Right atrium auricular region (tissue), 2 donors: ENCODE measurements at regions not wholly inside any gene's neighbourhood (a gene's known extent, or its start where the extent isn't known, plus 50 kb on each side); places are given as distances from the start of the nearest gene placed in this dataset.

Experiments used
- DNase-seq: peaks from one replicate; pipeline ENCODE4 v3.0.0-alpha.2; 2019; ENCODE audit warnings: low spot score
- H3K27ac ChIP-seq, 2 donors: fragments of 200-600 bp; sonication (generic); 1 replicate in 1 of 2; 2 replicates in 1 of 2; pipeline ENCODE4 v1.5.1; 2016 to 2019
- H3K27me3 ChIP-seq, 2 donors: fragments of 200-600 bp; sonication (generic); one replicate each; pipeline versions ENCODE4 v1.5.1 to v1.6.0; 2017 to 2019
- H3K36me3 ChIP-seq: fragments of 200-600 bp; sonication (generic); one replicate; pipeline ENCODE4 v1.5.1; 2016
- H3K4me1 ChIP-seq, 2 donors: fragments of 200-600 bp; sonication (generic); one replicate each; pipeline versions ENCODE4 v1.5.1 to v1.6.0; 2017 to 2019
- H3K4me3 ChIP-seq, 2 donors: fragments of 200-600 bp; sonication (generic); 1 replicate in 1 of 2; 2 replicates in 1 of 2; pipeline ENCODE4 v1.5.1; 2017 to 2019; ENCODE audit warnings: mild to moderate bottlenecking in 1 of 2, moderate library complexity in 1 of 2
- H3K9me3 ChIP-seq, 2 donors: fragments of 200-600 bp; sonication (generic); one replicate each; pipeline ENCODE4 v1.5.1; 2019
- TF ChIP-seq, protein P1 (sequence below), 2 donors: fragments of 200-600 bp; sonication (generic); IDR thresholded peaks; one replicate each; pipeline ENCODE4 v1.5.1; 2019; ENCODE audit warnings: antibody characterized with exemption in 2 of 2

DNA sequence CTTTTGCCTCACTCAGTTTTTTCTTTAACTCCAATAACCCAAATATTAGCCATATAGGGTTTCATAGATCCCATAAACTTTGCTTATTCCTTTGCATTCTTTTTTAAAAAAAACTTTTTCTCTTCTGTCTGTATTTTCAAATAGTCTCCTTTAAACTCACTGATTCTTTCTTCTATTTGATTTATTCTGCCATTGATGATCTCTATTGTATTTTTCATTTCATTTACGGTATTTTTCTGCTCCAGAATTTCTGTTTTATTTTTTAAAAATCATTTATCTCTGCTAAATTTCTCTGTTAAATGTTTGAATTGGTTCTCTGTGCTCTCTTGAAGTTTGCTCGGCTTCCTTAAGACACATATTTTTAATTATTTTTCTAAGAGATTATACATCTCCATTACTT is 573.3 kb upstream of the MAN1A1 start:
- Histone ChIP-seq H3K9me3 (peaks cover 0 to 71% of the 10 kb centered on the region in 2 donors), H3K27ac (no peak overlapping the region), H3K4me3 (no peak overlapping the region), H3K36me3 (no peaks in the 10 kb centered on the region), H3K27me3 (no peaks in the 10 kb centered on the region), H3K4me1 (no peaks in the 10 kb centered on the region)
- DNase-seq: no peak
- TF ChIP-seq, protein P1, sequence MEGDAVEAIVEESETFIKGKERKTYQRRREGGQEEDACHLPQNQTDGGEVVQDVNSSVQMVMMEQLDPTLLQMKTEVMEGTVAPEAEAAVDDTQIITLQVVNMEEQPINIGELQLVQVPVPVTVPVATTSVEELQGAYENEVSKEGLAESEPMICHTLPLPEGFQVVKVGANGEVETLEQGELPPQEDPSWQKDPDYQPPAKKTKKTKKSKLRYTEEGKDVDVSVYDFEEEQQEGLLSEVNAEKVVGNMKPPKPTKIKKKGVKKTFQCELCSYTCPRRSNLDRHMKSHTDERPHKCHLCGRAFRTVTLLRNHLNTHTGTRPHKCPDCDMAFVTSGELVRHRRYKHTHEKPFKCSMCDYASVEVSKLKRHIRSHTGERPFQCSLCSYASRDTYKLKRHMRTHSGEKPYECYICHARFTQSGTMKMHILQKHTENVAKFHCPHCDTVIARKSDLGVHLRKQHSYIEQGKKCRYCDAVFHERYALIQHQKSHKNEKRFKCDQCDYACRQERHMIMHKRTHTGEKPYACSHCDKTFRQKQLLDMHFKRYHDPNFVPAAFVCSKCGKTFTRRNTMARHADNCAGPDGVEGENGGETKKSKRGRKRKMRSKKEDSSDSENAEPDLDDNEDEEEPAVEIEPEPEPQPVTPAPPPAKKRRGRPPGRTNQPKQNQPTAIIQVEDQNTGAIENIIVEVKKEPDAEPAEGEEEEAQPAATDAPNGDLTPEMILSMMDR (IDR thresholded peaks at IDR 0.05): no peak

DNA sequence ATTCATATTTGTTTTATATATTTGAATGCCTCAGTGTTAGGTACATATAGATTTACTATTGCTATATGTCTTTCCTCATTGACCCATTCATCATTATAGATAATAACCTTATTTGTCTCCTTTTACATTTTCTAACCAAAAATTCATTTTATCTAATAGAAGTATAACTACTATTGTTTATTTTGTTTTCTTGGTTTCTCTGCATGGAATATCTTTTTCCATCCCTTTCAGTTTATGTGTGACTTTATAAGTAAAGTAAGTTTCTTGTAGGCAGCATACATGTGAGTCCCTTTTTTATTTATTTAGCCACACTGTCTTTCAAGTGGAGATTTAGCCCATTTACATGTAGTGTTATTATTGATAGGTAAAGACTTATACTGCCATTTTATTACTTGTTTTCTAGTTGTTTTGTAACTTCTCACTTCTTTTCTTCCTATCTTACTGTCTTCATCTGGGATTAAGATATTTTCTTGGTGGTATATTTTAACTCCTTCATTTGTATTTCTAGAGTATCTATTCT is 572.0 kb upstream of the MAN1A1 start:
- no peaks in the 10 kb centered on the region for H3K27me3 ChIP-seq
- H3K4me1 ChIP-seq: no peaks in the 10 kb centered on the region
- peaks cover 0 to 71% of the 10 kb centered on the region in 2 donors for H3K9me3 ChIP-seq
- no peaks in the 10 kb centered on the region for H3K36me3 ChIP-seq
- H3K27ac ChIP-seq: no peak overlapping the region
- no peak for DNase-seq
- no peak overlapping the region for H3K4me3 ChIP-seq
- TF ChIP-seq, protein P1 (IDR thresholded peaks at IDR 0.05): no peak

DNA sequence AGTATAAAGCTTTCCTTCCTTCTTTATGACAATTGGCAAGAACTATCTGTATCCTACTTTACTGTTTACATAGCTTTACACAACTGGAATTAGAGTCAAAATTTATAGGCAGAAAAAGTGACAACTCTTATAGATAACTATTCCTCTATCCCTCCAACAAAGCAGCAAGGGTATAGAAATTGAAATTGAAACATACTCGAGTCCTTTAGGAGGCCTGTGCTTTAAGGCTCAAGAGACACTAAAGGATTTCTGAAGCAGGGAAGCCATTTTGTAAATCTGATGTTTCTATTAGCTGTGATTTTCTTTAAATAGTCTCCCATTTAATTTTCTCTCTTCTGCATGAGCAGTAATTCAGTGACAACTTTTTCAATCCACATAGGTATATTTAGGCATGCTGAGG is 567.6 kb upstream of the MAN1A1 start:
- DNase-seq: no peak
- Histone ChIP-seq H3K36me3 (no peaks in the 10 kb centered on the region), H3K27ac (no peak overlapping the region), H3K27me3 (no peaks in the 10 kb centered on the region), H3K4me1 (no peaks in the 10 kb centered on the region), H3K4me3 (no peak overlapping the region), H3K9me3 (peaks cover 0 to 27% of the 10 kb centered on the region in 2 donors)
- TF ChIP-seq, protein P1 (IDR thresholded peaks at IDR 0.05): no peak

DNA sequence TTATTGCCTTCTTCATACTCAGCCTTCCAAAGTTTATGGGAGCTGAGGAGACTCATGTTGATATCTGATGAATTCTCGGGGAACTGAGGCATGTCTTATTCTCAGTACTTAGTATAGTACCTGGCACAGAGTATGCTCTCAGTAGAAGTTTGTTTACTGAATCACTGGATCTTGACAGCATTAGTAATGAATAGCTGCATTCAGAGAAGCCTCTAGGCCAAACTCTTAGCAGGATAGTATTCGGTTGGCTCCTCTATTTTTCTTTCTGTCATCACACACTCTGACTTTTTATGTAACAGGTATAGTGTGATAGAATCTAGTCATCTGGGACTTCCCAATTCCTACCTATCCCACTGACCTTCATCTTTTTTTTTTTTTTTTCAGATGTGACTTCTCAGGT is 566.4 kb upstream of the MAN1A1 start:
- no peaks in the 10 kb centered on the region for H3K27me3 ChIP-seq
- H3K4me3 ChIP-seq: no peak overlapping the region
- no peak for DNase-seq
- TF ChIP-seq, protein P1 (IDR thresholded peaks at IDR 0.05): no peak
- peaks cover 0 to 15% of the 10 kb centered on the region in 2 donors for H3K9me3 ChIP-seq
- H3K4me1 ChIP-seq: no peaks in the 10 kb centered on the region
- no peaks in the 10 kb centered on the region for H3K36me3 ChIP-seq
- H3K27ac ChIP-seq: no peak overlapping the region

DNA sequence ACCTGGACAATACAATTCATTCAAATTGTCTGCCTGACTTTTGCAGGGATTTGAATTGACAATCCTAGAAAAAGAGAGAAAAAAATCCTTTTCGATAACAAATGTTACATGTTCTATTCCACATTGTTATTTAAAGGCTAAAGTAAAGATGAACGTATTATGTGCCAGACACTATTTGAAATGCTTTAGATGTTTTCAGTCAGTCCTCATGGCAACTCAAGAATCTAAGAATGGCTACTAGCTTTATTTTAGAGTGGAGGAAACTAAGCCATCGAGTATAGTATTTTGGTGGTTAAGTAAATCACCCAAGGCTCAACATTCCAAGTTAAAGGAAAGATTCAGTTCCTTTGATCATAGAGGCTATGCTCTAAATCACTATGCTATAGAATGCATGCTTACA is 558.6 kb upstream of the MAN1A1 start:
- no peak overlapping the region for H3K4me3 ChIP-seq
- no peak for DNase-seq
- no peak overlapping the region for H3K27ac ChIP-seq
- H3K4me1 ChIP-seq: no peaks in the 10 kb centered on the region
- TF ChIP-seq, protein P1 (IDR thresholded peaks at IDR 0.05): no peak
- no peaks in the 10 kb centered on the region for H3K36me3 ChIP-seq
- H3K9me3 ChIP-seq: no peaks in the 10 kb centered on the region
- no peaks in the 10 kb centered on the region for H3K27me3 ChIP-seq

DNA sequence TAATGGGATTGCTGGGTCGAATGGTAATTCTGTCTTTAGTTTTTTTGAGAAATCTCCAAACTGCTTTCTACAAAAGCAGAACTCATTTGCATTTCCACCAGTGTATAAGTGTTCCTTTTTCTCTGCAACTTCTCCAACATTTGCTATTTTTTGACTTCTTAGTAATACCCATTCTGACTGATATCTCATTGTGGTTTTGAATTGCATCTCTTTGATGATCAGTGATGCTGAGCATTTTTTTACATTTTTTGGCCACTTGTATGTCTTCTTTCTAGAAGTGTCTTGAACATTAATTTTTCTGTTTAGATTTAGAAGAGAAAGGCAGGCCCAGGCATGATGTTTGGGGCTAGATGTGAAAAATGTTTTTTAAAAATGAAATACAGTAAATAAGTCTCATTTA is 553.1 kb upstream of the MAN1A1 start:
- no peak for DNase-seq
- Histone ChIP-seq H3K9me3 (no peaks in the 10 kb centered on the region), H3K27me3 (no peaks in the 10 kb centered on the region), H3K36me3 (no peaks in the 10 kb centered on the region), H3K4me3 (no peak overlapping the region), H3K4me1 (no peaks in the 10 kb centered on the region), H3K27ac (no peak overlapping the region)
- TF ChIP-seq, protein P1 (IDR thresholded peaks at IDR 0.05): no peak
